ENCODE measurements at regions not wholly inside any gene's neighbourhood (a gene's known extent, or its start where the extent isn't known, plus 50 kb on each side); places are given as distances from the start of the nearest gene placed in this dataset. TPM values are rescaled to one million over a fixed set of nuclear protein-coding genes. Genes with fewer than 3 reads are reported as not detected.

- no peak for DNase-seq
Observed at GRCh38 chr16:86450691-86451090, 59.6 kb upstream of the FOXF1 start.

GRCh38 chr16:86452451-86452850, 57.9 kb upstream of the FOXF1 start:
- DNase-seq = no peak

DNA sequence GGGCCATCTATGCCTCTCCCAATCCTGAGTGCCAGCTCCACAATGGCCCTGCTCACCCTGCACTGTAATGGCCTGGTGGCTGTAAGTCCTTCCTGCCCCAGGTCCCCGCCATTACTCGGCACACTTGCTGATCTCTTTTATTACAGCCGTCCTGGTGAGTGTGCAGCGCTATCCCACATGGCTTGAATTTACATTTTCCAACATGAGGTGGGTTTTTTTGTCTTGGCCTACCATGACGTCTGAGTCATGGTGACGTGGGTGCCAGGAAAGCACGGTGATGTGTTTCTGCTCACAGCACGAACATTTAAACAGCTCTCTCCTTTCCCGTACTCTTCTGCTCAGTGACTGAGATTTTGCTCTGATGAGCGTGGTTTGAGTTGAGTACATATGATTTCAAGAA, 55.2 kb upstream of the FOXF1 start:
- DNase-seq = no peak

DNA sequence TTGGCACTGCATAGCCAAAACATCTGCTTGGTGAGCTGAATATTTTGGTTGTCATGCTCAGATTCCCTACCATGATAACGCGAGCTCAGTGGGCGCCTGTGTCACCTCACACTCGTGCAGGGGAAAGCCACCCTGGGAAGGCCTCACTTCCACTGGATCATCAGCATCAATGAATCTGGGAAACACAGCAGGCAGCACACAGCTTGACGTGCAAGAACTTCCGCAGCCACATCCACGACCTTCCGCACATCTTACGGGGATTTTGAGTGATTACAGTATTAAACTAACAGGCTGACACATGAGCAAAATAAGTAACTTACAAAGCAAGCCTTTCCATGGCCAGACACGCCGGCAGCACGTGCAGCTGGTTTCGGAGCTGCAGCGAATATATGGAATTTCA, 54.7 kb upstream of the FOXF1 start:
- no peak for DNase-seq

- DNase-seq = no peak
Observed at GRCh38 chr16:86457501-86458148, 52.7 kb upstream of the FOXF1 start.

GRCh38 chr16:86458149-86458777, 52.1 kb upstream of the FOXF1 start:
- DNase-seq = no peak

DNA sequence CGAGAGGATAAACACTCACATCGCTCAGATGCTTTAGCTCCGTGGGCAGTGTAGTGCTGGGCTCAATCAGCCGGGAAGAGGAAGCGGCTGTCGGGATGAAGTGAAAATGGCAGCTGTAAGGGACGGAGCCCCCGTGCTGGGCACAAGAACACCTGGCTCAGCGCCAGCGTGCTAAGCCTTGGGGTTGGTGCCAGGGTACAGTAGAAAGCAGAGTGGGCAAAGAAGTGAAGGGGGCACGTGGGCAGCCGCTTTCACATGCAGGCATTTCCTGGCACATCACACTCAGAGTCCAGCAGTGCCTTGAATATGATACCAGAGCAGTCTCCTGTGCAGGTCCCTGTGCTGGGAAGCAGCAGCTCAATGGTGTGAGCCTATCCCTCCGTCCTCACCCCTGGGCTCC, 51.1 kb upstream of the FOXF1 start:
- DNase-seq = no peak

Small RNA genes in the stretch of these regions (small RNA-seq; reads per million reads assigned to genes)
- not detected for gene RF00019

All from occipital lobe (tissue), 2 donors.